PC-3 (cell line): ENCODE measurements at regions not wholly inside any gene's neighbourhood (a gene's known extent, or its start where the extent isn't known, plus 50 kb on each side); places are given as distances from the start of the nearest gene placed in this dataset.

Experiments
- ATAC-seq: fragments of 200-7000 bp; cut with Tn5 transposase; 2 replicates; pipeline ENCODE4 v1.9.1; 2020; ENCODE audit warnings: mild to moderate bottlenecking, moderate library complexity
- BruUV-seq: library from RNA; stranded (reverse); fragments of 400-500 nt; replicated peaks from 2 replicates; lab custom pipeline; 2021; lab: Mats Ljungman, UMichigan
- CTCF ChIA-PET: fragments of 300-600 bp; sonication (Branson Sonifier 250); formaldehyde crosslinking; loops from one replicate; lab custom pipeline; 2022; ENCODE audit warnings: antibody characterized with exemption; lab: Charles Lee
- POLR2A ChIA-PET: fragments of 300-600 bp; sonication (Branson Sonifier 250); formaldehyde crosslinking; loops from one replicate; lab custom pipeline; 2022; ENCODE audit warnings: antibody characterized with exemption; ENCODE audit not compliant: unreplicated experiment; lab: Charles Lee
- DNase-seq: peaks from one replicate; pipeline ENCODE4 v3.0.0-alpha.2; 2015
- H2AFZ ChIP-seq: fragments of 300-600 bp; sonication (generic); 2 replicates; pipeline ENCODE4 v1.6.0; 2016; ENCODE audit warnings: antibody characterized with exemption, low read length
- H3F3A ChIP-seq: fragments of 300-600 bp; sonication (generic); one replicate; pipeline ENCODE4 v1.6.0; 2017; ENCODE audit warnings: antibody characterized with exemption, low read length, control low read depth, mild to moderate bottlenecking; ENCODE audit not compliant: unreplicated experiment
- H3K27ac ChIP-seq: fragments of 300-600 bp; sonication (generic); 2 replicates; pipeline ENCODE4 v1.5.1; 2016; ENCODE audit warnings: mild to moderate bottlenecking, low read length
- H3K27me3 ChIP-seq: fragments of 300-600 bp; sonication (generic); 2 replicates; pipeline ENCODE4 v1.6.1; 2016; ENCODE audit warnings: low read length, mixed read lengths
- H3K36me3 ChIP-seq: fragments of 300-600 bp; sonication (generic); 2 replicates; pipeline ENCODE4 v1.6.1; 2016; ENCODE audit warnings: low read depth, mixed run types, low read length, mixed read lengths
- H3K4me1 ChIP-seq: fragments of 300-600 bp; sonication (generic); 2 replicates; pipeline ENCODE4 v1.5.1; 2016; ENCODE audit warnings: low read length; ENCODE audit not compliant: insufficient read depth
- H3K4me2 ChIP-seq: fragments of 300-600 bp; sonication (generic); 2 replicates; pipeline ENCODE4 v1.6.0; 2016; ENCODE audit warnings: low read length
- H3K4me3 ChIP-seq: fragments of 300-600 bp; sonication (generic); 2 replicates; pipeline ENCODE4 v1.5.1; 2016; ENCODE audit warnings: mild to moderate bottlenecking, low read length, mixed read lengths
- H3K79me2 ChIP-seq: fragments of 300-600 bp; sonication (generic); 2 replicates; pipeline ENCODE4 v1.6.1; 2017; ENCODE audit warnings: low read length, mixed read lengths
- H3K9ac ChIP-seq: fragments of 300-600 bp; sonication (generic); 2 replicates; pipeline ENCODE4 v1.6.0; 2016; ENCODE audit warnings: mild to moderate bottlenecking, low read length
- H3K9me2 ChIP-seq: fragments of 300-600 bp; sonication (generic); replicated peaks from 2 replicates; pipeline ENCODE4 v1.6.1; 2016; ENCODE audit warnings: mixed run types, low read length, mixed read lengths
- H3K9me3 ChIP-seq: fragments of 300-600 bp; sonication (generic); 2 replicates; pipeline ENCODE4 v1.6.1; 2016; ENCODE audit warnings: low read length, mixed read lengths
- H4K20me1 ChIP-seq: fragments of 300-600 bp; sonication (generic); 2 replicates; pipeline ENCODE4 v1.6.1; 2016; ENCODE audit warnings: low read length, mixed read lengths
- EZH2 ChIP-seq: fragments of 300-600 bp; sonication (generic); IDR thresholded peaks from one replicate; pipeline ENCODE4 v1.6.1; 2017; ENCODE audit warnings: antibody characterized with exemption, mild to moderate bottlenecking, low read length; ENCODE audit not compliant: unreplicated experiment
- EZH2phosphoT487 ChIP-seq: fragments of 300-600 bp; sonication (generic); IDR thresholded peaks from 2 replicates; pipeline ENCODE4 v1.6.1; 2018; ENCODE audit warnings: mild to moderate bottlenecking, antibody characterized with exemption, low read length, borderline replicate concordance
- intact Hi-C: fragments of 100-400 bp; cut with micrococcal nuclease; formaldehyde crosslinking; loops from 2 replicates; pipeline ENCODE4 v1.9.0; 2023
- TF ChIP-seq, protein P1 (sequence below): fragments of 300-600 bp; sonication (generic); conservative IDR thresholded peaks from 2 replicates; pipeline ENCODE4 v1.5.1; 2017; ENCODE audit warnings: antibody characterized with exemption, low read depth, mild to moderate bottlenecking, low read length

GRCh38 chr1:245055752-245056151 lies 99.0 kb upstream of the KIF26B start:
- ChIA-PET POLR2A (no interaction called here), CTCF (no interaction called here)
- Histone ChIP-seq H3K4me3 (no peak overlapping the region), H3K79me2 (no peaks in the 10 kb centered on the region), H3K36me3 (no peaks in the 10 kb centered on the region), H3K4me2 (no peak overlapping the region), H3K4me1 (no peaks in the 10 kb centered on the region), H3F3A (no peaks in the 10 kb centered on the region), H3K9me3 (no peaks in the 10 kb centered on the region), H2AFZ (no peak overlapping the region), H3K27me3 (no peaks in the 10 kb centered on the region), H3K9me2 (no peaks in the 10 kb centered on the region), H4K20me1 (no peaks in the 10 kb centered on the region), H3K27ac (no peak overlapping the region), H3K9ac (no peak overlapping the region)
- no peak for DNase-seq
- no peak for TF ChIP-seq EZH2phosphoT487
- TF ChIP-seq, protein P1, sequence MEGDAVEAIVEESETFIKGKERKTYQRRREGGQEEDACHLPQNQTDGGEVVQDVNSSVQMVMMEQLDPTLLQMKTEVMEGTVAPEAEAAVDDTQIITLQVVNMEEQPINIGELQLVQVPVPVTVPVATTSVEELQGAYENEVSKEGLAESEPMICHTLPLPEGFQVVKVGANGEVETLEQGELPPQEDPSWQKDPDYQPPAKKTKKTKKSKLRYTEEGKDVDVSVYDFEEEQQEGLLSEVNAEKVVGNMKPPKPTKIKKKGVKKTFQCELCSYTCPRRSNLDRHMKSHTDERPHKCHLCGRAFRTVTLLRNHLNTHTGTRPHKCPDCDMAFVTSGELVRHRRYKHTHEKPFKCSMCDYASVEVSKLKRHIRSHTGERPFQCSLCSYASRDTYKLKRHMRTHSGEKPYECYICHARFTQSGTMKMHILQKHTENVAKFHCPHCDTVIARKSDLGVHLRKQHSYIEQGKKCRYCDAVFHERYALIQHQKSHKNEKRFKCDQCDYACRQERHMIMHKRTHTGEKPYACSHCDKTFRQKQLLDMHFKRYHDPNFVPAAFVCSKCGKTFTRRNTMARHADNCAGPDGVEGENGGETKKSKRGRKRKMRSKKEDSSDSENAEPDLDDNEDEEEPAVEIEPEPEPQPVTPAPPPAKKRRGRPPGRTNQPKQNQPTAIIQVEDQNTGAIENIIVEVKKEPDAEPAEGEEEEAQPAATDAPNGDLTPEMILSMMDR, result no peak
- TF ChIP-seq EZH2, result no peak
- intact Hi-C loops, result no loop called here
- no TSS peak for BruUV-seq
- no peak for ATAC-seq

GRCh38 chr1:245054507-245055270 lies 100.1 kb upstream of the KIF26B start:
- ATAC-seq, result no peak
- Histone ChIP-seq H3K36me3 (no peaks in the 10 kb centered on the region), H3K27ac (no peak overlapping the region), H3K9me3 (no peaks in the 10 kb centered on the region), H3K4me2 (no peak overlapping the region), H3K27me3 (no peaks in the 10 kb centered on the region), H3K9ac (no peak overlapping the region), H3F3A (no peaks in the 10 kb centered on the region), H3K4me1 (no peaks in the 10 kb centered on the region), H3K4me3 (no peak overlapping the region), H4K20me1 (no peaks in the 10 kb centered on the region), H2AFZ (no peak overlapping the region), H3K9me2 (no peaks in the 10 kb centered on the region), H3K79me2 (no peaks in the 10 kb centered on the region)
- TF ChIP-seq, protein P1, result no peak
- TF ChIP-seq EZH2phosphoT487, result no peak
- no peak for TF ChIP-seq EZH2
- no TSS peak for BruUV-seq
- intact Hi-C loops, result no loop called here
- no peak for DNase-seq
- ChIA-PET POLR2A (no interaction called here), CTCF (no interaction called here)

DNA sequence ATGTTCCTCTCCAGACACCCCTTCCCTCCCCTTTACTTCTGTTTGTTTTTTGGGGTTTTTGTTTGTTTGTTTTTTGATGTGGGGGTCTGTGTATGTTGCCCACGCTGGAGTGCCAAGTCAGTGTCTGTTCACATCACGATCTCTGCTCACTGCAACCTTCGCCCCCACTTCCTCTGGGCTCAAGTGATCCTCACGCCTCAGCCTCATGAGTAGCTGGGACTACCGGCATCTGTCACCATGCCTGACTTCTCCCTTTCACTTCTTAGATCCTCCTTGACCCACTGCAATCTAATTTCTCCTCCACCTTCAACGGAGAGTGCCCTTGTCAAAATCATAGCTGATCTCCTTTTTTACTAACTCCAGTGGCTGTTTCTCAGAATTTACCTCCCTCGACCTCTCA lies 100.7 kb upstream of the KIF26B start:
- no peaks in the 10 kb centered on the region for H3K36me3 ChIP-seq
- POLR2A ChIA-PET, result no interaction called here
- CTCF ChIA-PET, result no interaction called here
- H3K4me2 ChIP-seq, result no peak overlapping the region
- no peaks in the 10 kb centered on the region for H3F3A ChIP-seq
- H3K79me2 ChIP-seq, result no peaks in the 10 kb centered on the region
- no peak overlapping the region for H3K4me3 ChIP-seq
- no peak for TF ChIP-seq EZH2
- TF ChIP-seq, protein P1, result no peak
- TF ChIP-seq EZH2phosphoT487, result no peak
- H3K4me1 ChIP-seq, result no peaks in the 10 kb centered on the region
- no peaks in the 10 kb centered on the region for H3K9me2 ChIP-seq
- BruUV-seq, result no TSS peak
- no peak overlapping the region for H3K9ac ChIP-seq
- no peak overlapping the region for H2AFZ ChIP-seq
- H3K27ac ChIP-seq, result no peak overlapping the region
- no peaks in the 10 kb centered on the region for H3K9me3 ChIP-seq
- no peaks in the 10 kb centered on the region for H4K20me1 ChIP-seq
- no peak for DNase-seq
- no peak for ATAC-seq
- intact Hi-C loops, result no loop called here
- no peaks in the 10 kb centered on the region for H3K27me3 ChIP-seq
